ENCODE measurements at regions not wholly inside any gene's neighbourhood (a gene's known extent, or its start where the extent isn't known, plus 50 kb on each side); places are given as distances from the start of the nearest gene placed in this dataset.

- TF ChIP-seq CTCF (IDR thresholded peaks at IDR 0.05; ENCODE audit: insufficient read depth in 1 of 2, low read depth in 1 of 2, low read length in 1 of 2, severe bottlenecking in 1 of 2, unreplicated experiment in 1 of 2): no peak
- no peak overlapping the region for H3K27ac Mint-ChIP-seq (ENCODE audit: unreplicated experiment)
- BruUV-seq (replicated peaks): no TSS peak
- Histone ChIP-seq H3K4me1 (no peaks in the 10 kb centered on the region), H3K4me3 (ENCODE audit: low read depth, low read length) (no peak overlapping the region), H3K27me3 (replicated peaks; ENCODE audit: control insufficient read depth, insufficient read depth, low read length) (no peaks in the 10 kb centered on the region), H3K9me3 (no peaks in the 10 kb centered on the region), H3K36me3 (ENCODE audit: control insufficient read depth, insufficient read depth, low read length) (no peaks in the 10 kb centered on the region)
- no peak overlapping the region for H3K4me3 Mint-ChIP-seq (ENCODE audit: unreplicated experiment)
- H3K36me3 Mint-ChIP-seq (ENCODE audit: insufficient read depth, unreplicated experiment): no peaks in the 10 kb centered on the region
- intact Hi-C loops (cut with micrococcal nuclease; ENCODE audit: unreplicated experiment): no loop called here
- ChIA-PET CTCF (no interaction called here), POLR2A (no interaction called here)
- H3K4me1 Mint-ChIP-seq (ENCODE audit: low read depth, unreplicated experiment): no peaks in the 10 kb centered on the region
- H3K27me3 Mint-ChIP-seq (ENCODE audit: insufficient read depth, unreplicated experiment): peaks cover 17% of the 10 kb centered on the region
- DNase-seq: no peak
- H3K9me3 Mint-ChIP-seq (ENCODE audit: unreplicated experiment): no peaks in the 10 kb centered on the region
Measured at GRCh38 chr14:23903442-23903841, 50.1 kb upstream of the DHRS4 start.

All from Caco-2 (cell line).